ENCODE measurements at regions not wholly inside any gene's neighbourhood (a gene's known extent, or its start where the extent isn't known, plus 50 kb on each side); places are given as distances from the start of the nearest gene placed in this dataset.

GRCh38 chr6:113146878-113147277, 710.3 kb upstream of the MARCKS start:
- no peaks in the 10 kb centered on the region for H3K4me1 Mint-ChIP-seq
- H3K9me3 Mint-ChIP-seq = peaks cover 16% of the 10 kb centered on the region
- no peak overlapping the region for H3K27ac Mint-ChIP-seq (ENCODE audit: low read depth)
- ATAC-seq (replicated peaks; ENCODE audit: extremely low read depth, poor library complexity, severe bottlenecking) (no peak), DNase-seq (ENCODE audit: low spot score in 2 of 2) (no peak)
- H3K27me3 Mint-ChIP-seq = no peaks in the 10 kb centered on the region
- H3K36me3 Mint-ChIP-seq (ENCODE audit: insufficient read depth) = no peaks in the 10 kb centered on the region
- no peak overlapping the region for H3K4me3 Mint-ChIP-seq

DNA sequence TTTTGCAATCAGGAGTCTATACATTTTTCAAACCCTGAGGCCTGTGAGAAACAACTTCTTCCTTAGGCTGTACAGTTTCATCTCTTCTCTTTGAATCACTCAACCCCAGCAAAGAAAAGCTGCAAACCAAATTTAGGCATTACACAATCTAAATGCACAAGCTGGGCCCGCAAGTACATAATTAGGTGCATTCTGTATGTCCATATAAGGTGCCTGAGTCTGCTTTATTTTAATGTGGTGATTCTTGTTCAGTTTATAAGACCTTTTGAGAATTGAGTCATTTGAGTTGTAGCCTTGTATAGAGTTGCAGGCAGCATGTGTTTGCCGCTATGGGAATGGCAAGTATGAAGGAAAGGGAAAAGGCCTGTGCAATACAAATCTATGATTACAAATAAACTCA, 709.6 kb upstream of the MARCKS start:
- Mint-ChIP-seq H3K36me3 (ENCODE audit: insufficient read depth) (no peaks in the 10 kb centered on the region), H3K9me3 (peaks cover 13% of the 10 kb centered on the region), H3K27ac (ENCODE audit: low read depth) (no peak overlapping the region), H3K27me3 (no peaks in the 10 kb centered on the region), H3K4me3 (no peak overlapping the region), H3K4me1 (no peaks in the 10 kb centered on the region)
- no peak for ATAC-seq (replicated peaks; ENCODE audit: extremely low read depth, poor library complexity, severe bottlenecking)
- no peak for DNase-seq (ENCODE audit: low spot score in 2 of 2)

GRCh38 chr6:113148566-113148965, 708.6 kb upstream of the MARCKS start:
- no peak overlapping the region for H3K4me3 Mint-ChIP-seq
- no peaks in the 10 kb centered on the region for H3K27me3 Mint-ChIP-seq
- peaks cover 13% of the 10 kb centered on the region for H3K9me3 Mint-ChIP-seq
- no peaks in the 10 kb centered on the region for H3K36me3 Mint-ChIP-seq (ENCODE audit: insufficient read depth)
- no peaks in the 10 kb centered on the region for H3K4me1 Mint-ChIP-seq
- ATAC-seq (replicated peaks; ENCODE audit: extremely low read depth, poor library complexity, severe bottlenecking) (no peak), DNase-seq (ENCODE audit: low spot score in 2 of 2) (no peak)
- no peak overlapping the region for H3K27ac Mint-ChIP-seq (ENCODE audit: low read depth)

DNA sequence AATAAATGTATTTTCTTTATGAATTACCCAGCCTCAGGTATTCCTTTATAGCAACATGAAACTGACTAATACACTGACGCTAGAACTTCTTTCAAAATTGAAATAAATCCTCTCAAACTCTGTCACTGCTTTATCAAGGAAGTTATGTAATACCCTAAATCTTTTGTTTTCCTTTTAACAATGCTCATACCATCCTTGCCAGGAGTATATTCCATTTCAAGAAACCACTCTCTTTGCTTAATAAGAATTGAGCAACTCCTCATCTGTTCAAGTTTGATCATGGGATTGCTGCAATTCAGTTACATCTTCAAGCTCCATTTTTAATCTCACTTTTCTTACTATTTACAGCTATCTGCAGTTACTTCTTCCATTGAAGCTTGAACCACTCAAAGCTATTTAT, 707.6 kb upstream of the MARCKS start:
- no peaks in the 10 kb centered on the region for H3K27me3 Mint-ChIP-seq
- peaks cover 13% of the 10 kb centered on the region for H3K9me3 Mint-ChIP-seq
- no peak overlapping the region for H3K27ac Mint-ChIP-seq (ENCODE audit: low read depth)
- no peak overlapping the region for H3K4me3 Mint-ChIP-seq
- DNase-seq (ENCODE audit: low spot score in 2 of 2) = no peak
- no peaks in the 10 kb centered on the region for H3K36me3 Mint-ChIP-seq (ENCODE audit: insufficient read depth)
- no peak for ATAC-seq (replicated peaks; ENCODE audit: extremely low read depth, poor library complexity, severe bottlenecking)
- H3K4me1 Mint-ChIP-seq = no peaks in the 10 kb centered on the region

DNA sequence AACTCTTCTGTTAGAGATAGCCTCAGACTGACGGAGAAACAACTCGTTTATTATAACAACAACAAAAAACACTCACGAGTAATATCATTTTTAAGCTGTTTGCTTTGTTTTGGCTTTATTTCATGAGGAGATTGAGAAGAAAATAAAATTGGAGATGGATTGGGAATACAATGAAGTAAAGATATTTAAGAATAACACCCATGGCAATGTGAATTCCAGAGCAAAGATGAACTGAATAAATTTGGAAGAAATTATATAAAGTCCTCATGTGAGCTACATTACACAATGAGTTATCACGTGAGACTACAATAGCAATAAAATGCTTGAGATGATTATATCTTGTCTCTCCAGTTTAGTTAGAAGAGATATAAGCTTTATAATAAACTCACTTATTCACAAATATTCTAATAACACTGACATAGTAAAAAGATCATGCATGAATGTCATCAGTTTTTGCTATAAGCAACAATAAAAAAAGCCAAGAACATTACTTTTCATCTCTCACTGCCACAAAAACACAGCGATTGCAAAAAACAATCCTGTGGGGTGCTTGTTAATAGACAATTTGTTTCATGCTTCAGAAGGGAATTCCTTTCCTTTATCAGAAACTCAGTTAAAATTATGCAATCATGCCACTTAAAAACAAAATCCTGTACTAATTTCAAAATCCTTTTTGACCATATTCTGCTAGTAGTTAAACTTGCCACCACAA, 696.7 kb upstream of the MARCKS start:
- H3K27ac Mint-ChIP-seq (ENCODE audit: low read depth) = no peak overlapping the region
- no peak overlapping the region for H3K4me3 Mint-ChIP-seq
- peaks cover 5% of the 10 kb centered on the region for H3K9me3 Mint-ChIP-seq
- H3K27me3 Mint-ChIP-seq = no peaks in the 10 kb centered on the region
- no peak for DNase-seq (ENCODE audit: low spot score in 2 of 2)
- ATAC-seq (replicated peaks; ENCODE audit: extremely low read depth, poor library complexity, severe bottlenecking) = no peak
- H3K4me1 Mint-ChIP-seq = no peaks in the 10 kb centered on the region
- no peaks in the 10 kb centered on the region for H3K36me3 Mint-ChIP-seq (ENCODE audit: insufficient read depth)

DNA sequence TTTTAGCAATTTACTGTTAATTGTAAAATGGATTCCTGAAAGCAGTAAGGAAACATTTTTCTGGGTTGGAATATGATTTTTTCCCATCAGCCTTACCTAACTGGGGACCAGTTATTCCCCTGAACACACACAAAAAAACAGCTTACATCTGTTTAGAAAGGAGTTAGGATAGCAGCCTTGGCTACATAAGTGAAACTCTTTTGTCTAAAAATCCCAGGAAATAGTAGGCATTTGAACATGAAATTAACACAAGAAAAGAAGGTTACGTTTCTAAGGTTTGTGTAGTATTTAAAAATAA, 696.2 kb upstream of the MARCKS start:
- ATAC-seq (replicated peaks; ENCODE audit: extremely low read depth, poor library complexity, severe bottlenecking) = no peak
- H3K4me3 Mint-ChIP-seq = no peak overlapping the region
- no peak for DNase-seq (ENCODE audit: low spot score in 2 of 2)
- H3K27me3 Mint-ChIP-seq = no peaks in the 10 kb centered on the region
- no peaks in the 10 kb centered on the region for H3K4me1 Mint-ChIP-seq
- H3K27ac Mint-ChIP-seq (ENCODE audit: low read depth) = no peak overlapping the region
- no peaks in the 10 kb centered on the region for H3K36me3 Mint-ChIP-seq (ENCODE audit: insufficient read depth)
- peaks cover under 1% of the 10 kb centered on the region for H3K9me3 Mint-ChIP-seq

- Mint-ChIP-seq H3K27ac (ENCODE audit: low read depth) (no peak overlapping the region), H3K4me1 (no peaks in the 10 kb centered on the region), H3K27me3 (no peaks in the 10 kb centered on the region), H3K36me3 (ENCODE audit: insufficient read depth) (no peaks in the 10 kb centered on the region), H3K9me3 (no peaks in the 10 kb centered on the region), H3K4me3 (no peak overlapping the region)
- DNase-seq (ENCODE audit: low spot score in 2 of 2) (no peak), ATAC-seq (replicated peaks; ENCODE audit: extremely low read depth, poor library complexity, severe bottlenecking) (no peak)
Measured at GRCh38 chr6:113162739-113163138, 694.4 kb upstream of the MARCKS start.

DNA sequence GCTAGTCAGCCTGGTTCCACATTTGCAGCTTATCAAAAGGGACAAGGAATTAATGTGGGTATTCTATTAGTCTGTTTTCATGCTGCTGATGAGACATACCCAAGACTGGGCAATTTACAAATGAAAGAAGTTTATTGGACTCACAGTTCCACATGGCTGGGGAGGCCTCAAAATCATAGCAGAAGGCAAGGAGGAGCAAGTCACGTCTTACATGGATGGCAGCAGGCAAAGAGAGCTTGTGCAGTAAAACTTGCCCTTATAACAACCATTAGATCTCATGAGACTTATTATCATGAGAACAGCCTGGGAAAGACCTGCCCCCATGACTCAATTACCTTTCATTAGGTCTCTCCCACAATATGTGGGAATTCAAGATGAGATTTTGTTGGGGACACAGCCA, 689.1 kb upstream of the MARCKS start:
- H3K27ac Mint-ChIP-seq (ENCODE audit: low read depth) = no peak overlapping the region
- H3K36me3 Mint-ChIP-seq (ENCODE audit: insufficient read depth) = no peaks in the 10 kb centered on the region
- no peaks in the 10 kb centered on the region for H3K27me3 Mint-ChIP-seq
- no peak for DNase-seq (ENCODE audit: low spot score in 2 of 2)
- H3K4me3 Mint-ChIP-seq = no peak overlapping the region
- peaks cover 5% of the 10 kb centered on the region for H3K9me3 Mint-ChIP-seq
- H3K4me1 Mint-ChIP-seq = no peaks in the 10 kb centered on the region
- no peak for ATAC-seq (replicated peaks; ENCODE audit: extremely low read depth, poor library complexity, severe bottlenecking)

DNA sequence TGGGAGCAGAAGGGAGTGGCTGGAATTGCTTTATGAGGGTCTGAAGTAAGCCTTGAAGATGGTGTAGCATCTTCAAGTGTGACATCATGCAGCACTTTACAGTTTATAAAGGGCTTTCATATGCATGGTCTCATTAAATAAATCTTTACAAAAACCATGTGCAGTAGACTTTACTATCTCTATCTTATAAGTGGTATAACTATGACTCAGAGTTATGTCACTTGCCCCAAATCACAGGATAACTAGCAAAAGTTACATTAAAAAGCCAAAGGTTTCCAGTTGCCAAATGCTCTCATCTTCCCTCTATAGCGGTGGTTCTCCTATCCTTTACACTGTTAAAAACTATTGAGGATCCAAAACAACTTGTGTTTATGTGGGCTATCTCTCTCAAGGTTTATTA, 687.7 kb upstream of the MARCKS start:
- ATAC-seq (replicated peaks; ENCODE audit: extremely low read depth, poor library complexity, severe bottlenecking) = no peak
- Mint-ChIP-seq H3K27ac (ENCODE audit: low read depth) (no peak overlapping the region), H3K36me3 (ENCODE audit: insufficient read depth) (no peaks in the 10 kb centered on the region), H3K4me1 (no peaks in the 10 kb centered on the region), H3K27me3 (no peaks in the 10 kb centered on the region), H3K4me3 (no peak overlapping the region), H3K9me3 (peaks cover 5% of the 10 kb centered on the region)
- no peak for DNase-seq (ENCODE audit: low spot score in 2 of 2)

DNA sequence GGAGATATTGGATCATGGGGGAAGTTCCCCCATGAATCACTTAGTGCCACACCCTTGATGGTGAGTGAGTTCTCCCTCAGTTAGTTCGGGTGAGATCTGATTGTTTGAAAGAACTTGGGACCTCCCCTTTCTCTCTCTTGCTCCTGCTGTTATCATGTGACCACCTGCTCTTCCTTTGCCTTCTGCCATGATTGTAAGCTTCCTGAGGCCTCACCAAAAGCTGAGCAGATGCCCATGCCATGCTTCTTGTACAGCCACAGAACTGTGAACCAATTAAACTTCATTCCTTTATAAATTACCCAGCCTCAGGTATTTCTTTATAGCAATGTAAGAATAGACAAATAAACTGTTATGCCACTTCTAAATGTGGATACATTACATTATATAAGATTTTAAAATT, 686.7 kb upstream of the MARCKS start:
- H3K4me3 Mint-ChIP-seq = no peak overlapping the region
- no peaks in the 10 kb centered on the region for H3K4me1 Mint-ChIP-seq
- no peaks in the 10 kb centered on the region for H3K36me3 Mint-ChIP-seq (ENCODE audit: insufficient read depth)
- DNase-seq (ENCODE audit: low spot score in 2 of 2) (no peak), ATAC-seq (replicated peaks; ENCODE audit: extremely low read depth, poor library complexity, severe bottlenecking) (no peak)
- no peaks in the 10 kb centered on the region for H3K27me3 Mint-ChIP-seq
- H3K27ac Mint-ChIP-seq (ENCODE audit: low read depth) = no peak overlapping the region
- H3K9me3 Mint-ChIP-seq = peaks cover 5% of the 10 kb centered on the region

DNA sequence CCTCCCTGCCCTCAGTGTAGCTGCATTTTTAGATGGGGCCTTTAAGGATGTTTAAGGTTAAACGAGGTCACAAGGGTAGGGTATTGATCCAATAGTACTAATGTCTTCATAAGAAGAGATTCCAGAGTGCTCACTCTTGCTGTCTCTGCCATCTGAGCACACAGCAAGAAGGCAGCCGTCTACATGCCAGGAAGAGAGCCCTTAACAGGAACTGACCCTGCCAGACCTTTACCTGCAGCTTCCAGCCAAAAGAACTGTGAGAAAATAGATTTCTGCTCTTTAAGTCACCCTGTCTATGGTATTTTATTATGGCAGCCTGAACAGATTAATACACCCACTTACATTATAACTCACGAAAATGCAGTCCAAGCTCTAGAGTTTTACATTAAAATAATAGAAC, 685.3 kb upstream of the MARCKS start:
- Mint-ChIP-seq H3K27ac (ENCODE audit: low read depth) (no peak overlapping the region), H3K4me1 (no peaks in the 10 kb centered on the region), H3K4me3 (no peak overlapping the region), H3K27me3 (no peaks in the 10 kb centered on the region), H3K9me3 (peaks cover 5% of the 10 kb centered on the region), H3K36me3 (ENCODE audit: insufficient read depth) (no peaks in the 10 kb centered on the region)
- DNase-seq (ENCODE audit: low spot score in 2 of 2) = no peak
- ATAC-seq (replicated peaks; ENCODE audit: extremely low read depth, poor library complexity, severe bottlenecking) = no peak

- Mint-ChIP-seq H3K27me3 (no peaks in the 10 kb centered on the region), H3K27ac (ENCODE audit: low read depth) (no peak overlapping the region), H3K36me3 (ENCODE audit: insufficient read depth) (no peaks in the 10 kb centered on the region)
Measured at GRCh38 chr6:113172531-113172966, 684.6 kb upstream of the MARCKS start.

GRCh38 chr6:113178349-113178748, 678.8 kb upstream of the MARCKS start:
- no peak for ATAC-seq (replicated peaks; ENCODE audit: extremely low read depth, poor library complexity, severe bottlenecking)
- DNase-seq (ENCODE audit: low spot score in 2 of 2) = no peak
- H3K9me3 Mint-ChIP-seq = peaks cover 13% of the 10 kb centered on the region
- H3K27me3 Mint-ChIP-seq = no peaks in the 10 kb centered on the region
- no peak overlapping the region for H3K27ac Mint-ChIP-seq (ENCODE audit: low read depth)
- H3K4me1 Mint-ChIP-seq = no peaks in the 10 kb centered on the region
- no peak overlapping the region for H3K4me3 Mint-ChIP-seq
- no peaks in the 10 kb centered on the region for H3K36me3 Mint-ChIP-seq (ENCODE audit: insufficient read depth)

More at GRCh38 chr6:113172531-113172966, 684.6 kb upstream of the MARCKS start:
- DNase-seq (ENCODE audit: low spot score in 2 of 2) (no peak), ATAC-seq (replicated peaks; ENCODE audit: extremely low read depth, poor library complexity, severe bottlenecking) (no peak)
- H3K4me3 Mint-ChIP-seq = no peak overlapping the region
- H3K9me3 Mint-ChIP-seq = peaks cover 5% of the 10 kb centered on the region
- H3K4me1 Mint-ChIP-seq = no peaks in the 10 kb centered on the region

- Mint-ChIP-seq H3K9me3 (peaks cover 20% of the 10 kb centered on the region), H3K36me3 (ENCODE audit: insufficient read depth) (no peaks in the 10 kb centered on the region), H3K27me3 (no peaks in the 10 kb centered on the region), H3K4me3 (no peak overlapping the region), H3K27ac (ENCODE audit: low read depth) (no peak overlapping the region), H3K4me1 (no peaks in the 10 kb centered on the region)
- no peak for DNase-seq (ENCODE audit: low spot score in 2 of 2)
- no peak for ATAC-seq (replicated peaks; ENCODE audit: extremely low read depth, poor library complexity, severe bottlenecking)
Measured at GRCh38 chr6:113181164-113181563, 676.0 kb upstream of the MARCKS start.

Measured in central memory CD8-positive, alpha-beta T cell (primary cell).